Stimulated activated CD4-positive, alpha-beta T cell treated with anti-CD3 and anti-CD28 coated beads, Interleukin-15, amount 100 ng/mL, for 48 hours (primary cell): ENCODE measurements at regions not wholly inside any gene's neighbourhood (a gene's known extent, or its start where the extent isn't known, plus 50 kb on each side); places are given as distances from the start of the nearest gene placed in this dataset.

Experiments
- DNase-seq, 2 donors: peaks; one replicate each; pipeline ENCODE4 v3.0.0-alpha.2; 2020; ENCODE audit warnings: low read depth in 2 of 2

DNA sequence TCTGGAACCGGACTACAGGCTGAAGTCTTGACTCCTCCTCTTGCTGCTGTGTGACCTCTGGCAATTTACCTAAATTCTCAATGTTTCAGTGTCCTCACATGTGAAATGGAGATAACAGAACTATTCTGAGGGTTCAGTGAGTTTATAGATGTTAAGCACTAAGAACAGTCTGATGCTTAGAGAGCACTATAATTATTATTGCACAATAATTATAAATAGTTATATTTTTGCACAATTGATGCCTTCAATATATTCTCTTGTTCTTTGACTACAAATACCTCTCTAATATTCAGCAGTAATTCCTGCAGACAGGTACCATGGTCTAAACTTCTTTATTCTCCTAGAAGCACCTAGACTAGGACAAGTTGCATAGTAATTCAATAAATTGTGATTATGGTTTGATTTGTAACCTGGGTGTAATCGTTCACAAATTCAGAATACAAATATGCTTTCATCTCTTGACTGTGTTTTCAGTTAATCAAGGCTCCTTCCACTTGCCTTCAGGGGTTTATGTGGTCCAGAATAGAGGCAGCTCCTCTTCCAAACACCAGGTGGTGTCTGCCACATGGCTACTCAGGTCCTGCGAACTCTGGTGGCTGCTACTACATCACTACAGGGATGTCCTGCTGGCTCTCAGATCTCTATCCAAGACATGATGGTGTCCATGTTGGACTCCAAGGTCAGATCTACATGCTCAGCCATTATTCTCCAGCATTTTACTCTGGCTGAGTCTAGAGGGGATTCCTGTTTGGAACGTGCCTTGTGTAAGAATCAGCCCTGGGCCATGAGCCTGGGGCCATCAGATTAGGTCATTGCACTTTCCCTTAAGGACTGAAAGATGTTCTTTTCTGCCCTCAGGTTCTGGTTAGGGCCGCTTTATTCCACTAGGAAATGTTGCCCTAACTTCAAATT, 103.4 kb downstream of the QRFPR start:
- DNase-seq = no peak

- DNase-seq = no peak
Observed at GRCh38 chr4:121273191-121273590, 107.6 kb downstream of the QRFPR start.

DNA sequence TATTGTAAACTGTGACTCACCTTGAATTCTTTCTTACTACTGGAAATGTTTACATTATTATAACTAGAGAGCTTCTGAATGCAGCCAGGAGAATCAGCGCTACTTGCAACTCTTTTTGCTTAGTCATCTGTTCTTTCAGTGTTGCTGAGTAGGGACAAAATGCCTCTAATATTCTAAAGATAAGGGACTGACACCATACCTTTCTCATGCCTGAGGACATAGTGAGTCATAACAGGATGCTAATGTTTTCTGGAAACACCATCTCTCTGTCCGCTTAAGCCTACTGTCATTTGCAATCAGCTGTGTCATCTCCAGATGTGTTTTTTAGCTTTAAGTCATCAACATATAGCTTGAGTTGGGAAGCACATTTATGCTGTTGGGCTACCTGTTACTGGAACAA, 108.3 kb downstream of the QRFPR start:
- DNase-seq = no peak

DNA sequence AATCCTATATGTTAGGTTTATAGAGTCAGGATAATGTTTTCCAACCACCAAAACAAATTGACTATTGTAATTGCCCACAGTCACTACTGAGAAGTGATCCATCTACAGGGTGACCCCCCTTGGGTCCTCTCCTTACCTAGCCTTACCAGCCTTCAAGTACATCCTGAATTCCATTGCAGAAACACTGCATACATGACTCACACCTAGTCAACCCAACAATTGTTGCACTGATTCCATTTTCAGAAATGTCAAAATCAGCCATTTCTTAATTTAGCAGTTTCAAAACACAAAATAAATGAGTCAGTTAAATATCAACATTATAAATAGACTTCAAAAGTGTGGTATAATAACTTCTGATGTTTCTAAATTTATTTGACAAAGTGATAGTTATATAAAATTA, 106.3 kb upstream of the TNIP3 start:
- DNase-seq = no peak

- DNase-seq = no peak
Observed at GRCh38 chr4:121269001-121269400, 104.9 kb upstream of the TNIP3 start.

GRCh38 chr4:121266982-121267381, 102.9 kb upstream of the TNIP3 start:
- DNase-seq = no peak

- DNase-seq = no peak
Observed at GRCh38 chr4:121256887-121257466, 92.9 kb upstream of the TNIP3 start.

GRCh38 chr4:121255986-121256750, 92.0 kb upstream of the TNIP3 start:
- DNase-seq = peak; percentile 49 to 52

DNA sequence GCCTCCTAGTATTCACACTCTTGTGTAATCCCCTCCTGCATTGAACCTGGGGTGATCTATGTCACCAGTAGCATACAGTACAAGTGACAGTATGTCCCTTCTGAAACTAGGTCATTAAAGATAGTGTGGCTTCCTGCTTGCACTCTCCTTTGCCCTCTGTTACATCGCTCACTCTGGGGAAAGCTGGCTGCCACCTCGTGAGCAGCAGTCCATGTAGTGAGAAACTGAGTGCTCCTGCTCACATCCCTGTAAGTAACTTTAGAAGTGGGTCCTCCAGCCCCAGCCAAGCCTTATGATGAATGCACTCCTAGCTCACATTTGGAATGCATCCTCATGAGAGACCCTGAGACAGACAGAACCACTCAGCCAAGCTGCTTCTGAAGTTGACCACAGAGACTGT, 89.8 kb upstream of the TNIP3 start:
- DNase-seq = no peak

DNA sequence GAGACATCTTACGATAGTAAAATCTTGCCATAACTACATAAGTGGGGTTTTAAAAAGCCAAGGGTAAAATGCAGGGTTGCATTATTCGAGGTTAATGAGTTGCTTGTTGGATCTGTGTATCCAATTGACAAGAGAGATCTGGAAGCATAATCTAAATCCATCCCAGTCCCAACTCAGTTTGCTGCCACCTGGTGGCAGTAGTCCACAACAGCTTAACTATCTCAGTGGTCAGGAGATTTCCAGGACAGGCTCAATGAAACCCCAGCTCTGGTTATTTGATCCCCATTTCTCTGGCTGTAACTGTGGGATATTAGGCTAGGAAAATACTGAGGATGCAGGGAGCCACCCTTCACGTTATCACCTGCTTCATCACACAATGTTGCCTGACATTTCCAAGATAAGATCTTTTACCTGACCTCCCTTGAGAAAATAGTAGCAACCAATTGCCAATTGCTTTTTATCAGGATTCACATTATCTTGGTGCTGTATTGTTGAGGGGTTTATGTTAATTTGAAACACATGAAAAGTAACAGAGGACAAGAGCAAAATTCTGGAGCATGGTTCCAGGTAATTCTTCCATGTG, 88.2 kb upstream of the TNIP3 start:
- peak; percentile 9 to 49 for DNase-seq

DNA sequence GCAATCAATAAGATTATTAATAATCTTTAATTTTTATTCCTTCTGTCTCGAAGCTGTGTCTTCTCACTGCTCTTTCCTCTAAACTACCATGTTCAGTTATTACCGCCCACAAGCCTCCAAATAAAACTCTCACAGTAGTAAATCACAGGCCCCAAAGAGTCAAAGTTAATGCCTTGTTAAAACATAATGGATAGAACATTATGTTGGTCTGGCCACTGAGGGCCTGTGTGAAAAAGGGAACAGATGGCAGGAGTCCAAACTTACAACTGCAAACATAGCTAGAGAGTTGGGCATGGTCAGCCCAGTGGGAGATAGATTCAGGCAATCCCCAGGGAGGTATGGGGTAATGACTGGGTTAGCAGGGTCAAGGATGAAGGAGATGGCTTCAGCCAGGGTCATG, 84.6 kb upstream of the TNIP3 start:
- DNase-seq = no peak

DNA sequence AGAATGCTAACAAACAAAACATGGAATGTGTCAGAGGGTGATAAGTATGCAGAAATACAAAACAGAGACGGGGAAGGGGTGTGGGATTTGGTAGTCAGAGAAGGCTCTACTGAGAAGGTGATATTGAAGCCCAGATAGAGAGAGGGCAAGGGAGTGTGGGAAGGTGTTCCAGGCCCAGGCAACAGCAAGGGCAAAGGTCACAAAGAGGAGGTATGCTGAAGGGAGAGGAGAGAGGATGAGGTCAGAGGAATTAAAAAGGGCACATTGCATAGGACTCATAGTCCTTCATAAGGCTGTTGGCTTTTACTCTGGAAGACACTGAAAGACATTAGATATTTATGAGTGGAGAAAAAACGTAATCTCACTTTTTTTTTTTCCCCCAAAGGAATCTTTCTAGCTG, 82.6 kb upstream of the TNIP3 start:
- DNase-seq = no peak

- no peak for DNase-seq
Observed at GRCh38 chr4:121243485-121243884, 79.4 kb upstream of the TNIP3 start.

GRCh38 chr4:121242188-121242750, 78.1 kb upstream of the TNIP3 start:
- no peak for DNase-seq

DNA sequence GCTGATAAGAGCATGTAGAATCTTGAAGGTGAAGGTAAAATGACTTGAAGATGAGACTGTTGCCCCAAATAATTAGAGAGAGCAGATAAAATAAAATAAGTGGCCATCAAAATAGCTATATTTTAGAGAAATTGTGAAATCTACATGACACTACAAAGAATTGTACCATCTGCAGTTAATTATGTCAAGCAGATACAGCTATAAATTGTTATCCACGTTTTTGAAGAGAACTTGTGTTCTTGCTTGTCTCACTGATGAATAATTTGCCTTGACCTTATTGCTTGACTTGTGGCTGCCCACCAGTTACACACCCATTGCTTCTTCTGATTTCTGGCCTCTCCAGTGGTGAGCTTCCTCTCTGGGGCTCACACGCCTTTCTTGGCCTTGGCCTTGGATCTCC, 75.8 kb upstream of the TNIP3 start:
- no peak for DNase-seq

GRCh38 chr4:121238461-121238860, 74.3 kb upstream of the TNIP3 start:
- no peak for DNase-seq

GRCh38 chr4:121237069-121237399, 72.9 kb upstream of the TNIP3 start:
- DNase-seq = no peak

GRCh38 chr4:121236353-121237068, 72.4 kb upstream of the TNIP3 start:
- no peak for DNase-seq

GRCh38 chr4:121233982-121234381, 69.9 kb upstream of the TNIP3 start:
- no peak for DNase-seq

- DNase-seq = no peak
Observed at GRCh38 chr4:121229993-121230392, 65.9 kb upstream of the TNIP3 start.

- no peak for DNase-seq
Observed at GRCh38 chr4:121228848-121229247, 64.7 kb upstream of the TNIP3 start.
